A673 (cell line): ENCODE measurements at regions not wholly inside any gene's neighbourhood (a gene's known extent, or its start where the extent isn't known, plus 50 kb on each side); places are given as distances from the start of the nearest gene placed in this dataset.

ENCODE experiments used
- BruUV-seq: library from RNA; stranded (reverse); fragments of 400-500 nt; replicated peaks from 2 replicates; lab custom pipeline; 2021; lab: Mats Ljungman, UMichigan
- CTCF ChIA-PET: fragments of 300-600 bp; sonication (Branson Sonifier 250); formaldehyde crosslinking; loops from one replicate; lab custom pipeline; 2022; ENCODE audit warnings: antibody characterized with exemption; lab: Charles Lee
- POLR2A ChIA-PET: fragments of 300-600 bp; sonication (Branson Sonifier 250); formaldehyde crosslinking; loops from one replicate; lab custom pipeline; 2022; ENCODE audit warnings: antibody characterized with exemption; ENCODE audit not compliant: low non-redundant PET; lab: Charles Lee
- DNase-seq: peaks from one replicate; pipeline ENCODE4 v3.0.0-alpha.2; 2015; ENCODE audit warnings: low spot score
- H3K27ac ChIP-seq: fragments of 200-600 bp; sonication (generic); 2 replicates; pipeline ENCODE4 v1.5.1; 2016; ENCODE audit warnings: mixed run types, low read depth, mild to moderate bottlenecking, mixed read lengths, antibody characterized with exemption, low read length; ENCODE audit not compliant: poor library complexity, severe bottlenecking
- H3K27me3 ChIP-seq: fragments of 200-600 bp; sonication (generic); replicated peaks from 2 replicates; pipeline ENCODE4 v1.6.1; 2017; ENCODE audit warnings: mixed run types, low read depth, mild to moderate bottlenecking, mixed read lengths, antibody characterized with exemption, low read length; ENCODE audit not compliant: insufficient read depth, poor library complexity
- H3K36me3 ChIP-seq: fragments of 200-600 bp; sonication (generic); 2 replicates; pipeline ENCODE4 v1.6.1; 2016; ENCODE audit warnings: mixed run types, mild to moderate bottlenecking, mixed read lengths, antibody characterized with exemption, low read length; ENCODE audit not compliant: insufficient read depth, poor library complexity, severe bottlenecking
- H3K4me1 ChIP-seq: fragments of 200-600 bp; sonication (generic); 2 replicates; pipeline ENCODE4 v1.6.1; 2017; ENCODE audit warnings: mixed run types, mild to moderate bottlenecking, mixed read lengths, antibody characterized with exemption, low read length; ENCODE audit not compliant: insufficient read depth, poor library complexity, severe bottlenecking
- H3K4me3 ChIP-seq: fragments of 200-600 bp; sonication (generic); 2 replicates; pipeline ENCODE4 v1.5.1; 2016; ENCODE audit warnings: low read depth, mixed run types, mild to moderate bottlenecking, mixed read lengths, low read length; ENCODE audit not compliant: poor library complexity, severe bottlenecking
- H3K9me3 ChIP-seq: fragments of 200-600 bp; sonication (generic); 2 replicates; pipeline ENCODE4 v1.6.1; 2016; ENCODE audit warnings: mixed run types, low read depth, mild to moderate bottlenecking, mixed read lengths, antibody characterized with exemption, low read length; ENCODE audit not compliant: poor library complexity, severe bottlenecking
- EZH2 ChIP-seq: fragments of 200-600 bp; sonication (generic); IDR thresholded peaks from 2 replicates; pipeline ENCODE4 v1.6.1; 2017; ENCODE audit warnings: borderline replicate concordance, low read depth, mild to moderate bottlenecking, mixed read lengths, antibody characterized with exemption, low read length; ENCODE audit not compliant: poor library complexity, severe bottlenecking
- intact Hi-C: fragments of 100-400 bp; cut with micrococcal nuclease; formaldehyde crosslinking; loops from one replicate; pipeline ENCODE4 v1.10.0; 2022; ENCODE audit not compliant: unreplicated experiment
- TF ChIP-seq, protein P1 (sequence below): fragments of 300-800, 200-600 bp; sonication (generic); conservative IDR thresholded peaks from 2 replicates; pipeline ENCODE4 v1.5.1; 2017; ENCODE audit warnings: low read depth, mild to moderate bottlenecking, antibody characterized with exemption, low read length, moderate library complexity, mixed read lengths

- no peak for TF ChIP-seq EZH2
- TF ChIP-seq, protein P1, sequence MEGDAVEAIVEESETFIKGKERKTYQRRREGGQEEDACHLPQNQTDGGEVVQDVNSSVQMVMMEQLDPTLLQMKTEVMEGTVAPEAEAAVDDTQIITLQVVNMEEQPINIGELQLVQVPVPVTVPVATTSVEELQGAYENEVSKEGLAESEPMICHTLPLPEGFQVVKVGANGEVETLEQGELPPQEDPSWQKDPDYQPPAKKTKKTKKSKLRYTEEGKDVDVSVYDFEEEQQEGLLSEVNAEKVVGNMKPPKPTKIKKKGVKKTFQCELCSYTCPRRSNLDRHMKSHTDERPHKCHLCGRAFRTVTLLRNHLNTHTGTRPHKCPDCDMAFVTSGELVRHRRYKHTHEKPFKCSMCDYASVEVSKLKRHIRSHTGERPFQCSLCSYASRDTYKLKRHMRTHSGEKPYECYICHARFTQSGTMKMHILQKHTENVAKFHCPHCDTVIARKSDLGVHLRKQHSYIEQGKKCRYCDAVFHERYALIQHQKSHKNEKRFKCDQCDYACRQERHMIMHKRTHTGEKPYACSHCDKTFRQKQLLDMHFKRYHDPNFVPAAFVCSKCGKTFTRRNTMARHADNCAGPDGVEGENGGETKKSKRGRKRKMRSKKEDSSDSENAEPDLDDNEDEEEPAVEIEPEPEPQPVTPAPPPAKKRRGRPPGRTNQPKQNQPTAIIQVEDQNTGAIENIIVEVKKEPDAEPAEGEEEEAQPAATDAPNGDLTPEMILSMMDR: no peak
- no peaks in the 10 kb centered on the region for H3K9me3 ChIP-seq
- no TSS peak for BruUV-seq
- no peak overlapping the region for H3K4me3 ChIP-seq
- CTCF ChIA-PET: no interaction called here
- no peaks in the 10 kb centered on the region for H3K36me3 ChIP-seq
- no peaks in the 10 kb centered on the region for H3K27me3 ChIP-seq
- POLR2A ChIA-PET: no interaction called here
- H3K4me1 ChIP-seq: no peaks in the 10 kb centered on the region
- intact Hi-C loops: no loop called here
- H3K27ac ChIP-seq: no peak overlapping the region
- DNase-seq: no peak
Measured at GRCh38 chr16:66304151-66304550, 62.3 kb upstream of the CDH5 start.

DNA sequence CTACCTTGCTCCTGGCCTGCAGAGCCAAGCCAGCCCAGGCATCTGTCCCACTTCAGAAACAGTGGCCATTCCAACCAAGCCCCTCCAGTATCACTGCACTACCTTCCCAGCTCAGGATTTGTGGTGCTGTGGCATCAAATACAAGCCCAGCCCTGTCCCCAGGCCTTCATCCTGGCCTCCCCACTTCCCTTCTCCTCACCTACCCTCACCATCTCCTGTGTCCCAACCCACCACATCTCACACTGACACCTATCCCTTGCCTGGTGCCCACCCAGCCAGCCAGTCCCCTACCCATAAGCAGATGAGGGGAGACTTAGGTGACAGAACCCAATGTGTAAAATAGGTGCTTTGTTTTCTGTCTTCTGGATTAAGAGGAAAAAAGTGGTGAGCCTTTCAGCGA lies 66.0 kb upstream of the CDH5 start:
- BruUV-seq: no TSS peak
- H3K9me3 ChIP-seq: no peaks in the 10 kb centered on the region
- no peak for DNase-seq
- POLR2A ChIA-PET: no interaction called here
- intact Hi-C loops: no loop called here
- H3K4me3 ChIP-seq: no peak overlapping the region
- no peak overlapping the region for H3K27ac ChIP-seq
- TF ChIP-seq EZH2: no peak
- TF ChIP-seq, protein P1: no peak
- CTCF ChIA-PET: no interaction called here
- H3K27me3 ChIP-seq: no peaks in the 10 kb centered on the region
- H3K36me3 ChIP-seq: no peaks in the 10 kb centered on the region
- H3K4me1 ChIP-seq: no peaks in the 10 kb centered on the region

GRCh38 chr16:66300037-66300436 lies 66.5 kb upstream of the CDH5 start:
- H3K4me1 ChIP-seq: no peaks in the 10 kb centered on the region
- no TSS peak for BruUV-seq
- no peaks in the 10 kb centered on the region for H3K9me3 ChIP-seq
- no peak overlapping the region for H3K27ac ChIP-seq
- DNase-seq: no peak
- ChIA-PET POLR2A (no interaction called here), CTCF (no interaction called here)
- intact Hi-C loops: no loop called here
- H3K27me3 ChIP-seq: no peaks in the 10 kb centered on the region
- TF ChIP-seq, protein P1: no peak
- TF ChIP-seq EZH2: no peak
- no peaks in the 10 kb centered on the region for H3K36me3 ChIP-seq
- H3K4me3 ChIP-seq: no peak overlapping the region
